IMR-90 (cell line): ENCODE measurements at regions not wholly inside any gene's neighbourhood (a gene's known extent, or its start where the extent isn't known, plus 50 kb on each side); places are given as distances from the start of the nearest gene placed in this dataset.

ENCODE experiments used
- ATAC-seq: fragments of 200-7000 bp; cut with Tn5 transposase; 2 replicates; pipeline ENCODE4 v1.9.1; 2020; ENCODE audit warnings: low read depth, mild to moderate bottlenecking, moderate library complexity
- BruUV-seq: library from RNA; stranded (reverse); fragments of 400-500 nt; replicated peaks from 2 replicates; lab custom pipeline; 2021; lab: Mats Ljungman, UMichigan
- CTCF ChIA-PET: fragments of 300-600 bp; formaldehyde crosslinking; extraction: SDS; loops from one replicate; lab custom pipeline; 2021; ENCODE audit warnings: antibody characterized with exemption; lab: Yijun Ruan, JAX
- POLR2A ChIA-PET: fragments of 300-600 bp; sonication (Branson Sonifier 250); formaldehyde crosslinking; loops from one replicate; lab custom pipeline; 2022; ENCODE audit warnings: antibody characterized with exemption; ENCODE audit not compliant: unreplicated experiment; lab: Charles Lee
- DNase-seq: peaks from one replicate; pipeline ENCODE4 v3.0.0; 2013
- H2AFZ ChIP-seq: replicated peaks from 2 replicates; pipeline ENCODE3; 2013; ENCODE audit warnings: low read length, mild to moderate bottlenecking; ENCODE audit not compliant: poor library complexity
- H2AK5ac ChIP-seq: 2 replicates; pipeline ENCODE4 v1.6.1; 2013; ENCODE audit warnings: low read depth, low read length, inconsistent platforms
- H2AK9ac ChIP-seq: replicated peaks from 2 replicates; pipeline ENCODE3; 2013; ENCODE audit warnings: mild to moderate bottlenecking, low read depth, low read length, moderate library complexity; ENCODE audit not compliant: poor library complexity
- H2BK120ac ChIP-seq: 2 replicates; pipeline ENCODE4 v1.6.1; 2013; ENCODE audit warnings: low read depth, low read length, inconsistent platforms
- H2BK15ac ChIP-seq: 3 replicates; pipeline ENCODE4 v1.6.1; 2013; ENCODE audit warnings: low read depth, low read length, inconsistent platforms
- H2BK20ac ChIP-seq: 2 replicates; pipeline ENCODE4 v1.6.1; 2013; ENCODE audit warnings: low read depth, mild to moderate bottlenecking, inconsistent platforms, low read length, moderate library complexity
- H2BK5ac ChIP-seq: 2 replicates; pipeline ENCODE4 v1.6.1; 2013; ENCODE audit warnings: mild to moderate bottlenecking, low read depth, low read length, inconsistent platforms; ENCODE audit not compliant: poor library complexity, severe bottlenecking
- H3K14ac ChIP-seq: replicated peaks from 2 replicates; pipeline ENCODE4 v1.6.1; 2013; ENCODE audit warnings: low read depth, low read length, inconsistent platforms
- H3K18ac ChIP-seq: 2 replicates; pipeline ENCODE4 v1.6.1; 2013; ENCODE audit warnings: low read depth, low read length, control low read depth
- H3K23ac ChIP-seq: 2 replicates; pipeline ENCODE4 v1.6.1; 2013; ENCODE audit warnings: low read depth, low read length, inconsistent platforms
- H3K27ac ChIP-seq: 2 replicates; pipeline ENCODE4 v1.5.1; 2013; ENCODE audit warnings: mild to moderate bottlenecking, control low read depth, low read length; ENCODE audit not compliant: insufficient read depth
- H3K27me3 ChIP-seq: 2 replicates; pipeline ENCODE4 v1.6.1; 2013; ENCODE audit warnings: low read length; ENCODE audit not compliant: control insufficient read depth, insufficient read depth
- H3K36me3 ChIP-seq: 2 replicates; pipeline ENCODE4 v1.6.1; 2013; ENCODE audit warnings: low read length, mixed read lengths; ENCODE audit not compliant: control insufficient read depth, insufficient read depth
- H3K4ac ChIP-seq: 2 replicates; pipeline ENCODE4 v1.6.1; 2013; ENCODE audit warnings: low read depth, low read length, inconsistent platforms
- H3K4me1 ChIP-seq: 2 replicates; pipeline ENCODE4 v1.6.1; 2013; ENCODE audit warnings: low read length, mixed read lengths; ENCODE audit not compliant: control insufficient read depth, insufficient read depth
- H3K4me2 ChIP-seq: 2 replicates; pipeline ENCODE4 v1.6.1; 2013; ENCODE audit warnings: low read depth, mild to moderate bottlenecking, control low read depth, low read length, moderate library complexity
- H3K4me3 ChIP-seq: 2 replicates; pipeline ENCODE4 v1.5.1; 2013; ENCODE audit warnings: low read depth, mild to moderate bottlenecking, control low read depth, low read length, moderate library complexity; ENCODE audit not compliant: insufficient read depth
- H3K56ac ChIP-seq: 2 replicates; pipeline ENCODE4 v1.6.1; 2013; ENCODE audit warnings: low read length, inconsistent platforms; ENCODE audit not compliant: insufficient read depth; ENCODE audit errors: extremely low read depth
- H3K79me1 ChIP-seq, 2 experiments: 2 replicates each; pipeline ENCODE4 v1.6.1; 2013; ENCODE audit warnings: low read length in 2 of 2, inconsistent platforms in 1 of 2, low read depth in 1 of 2
- H3K9ac ChIP-seq: 2 replicates; pipeline ENCODE4 v1.6.1; 2013; ENCODE audit warnings: low read depth, low read length, control low read depth
- H3K9me1 ChIP-seq: 2 replicates; pipeline ENCODE4 v1.6.1; 2013; ENCODE audit warnings: low read length, inconsistent platforms; ENCODE audit not compliant: insufficient read depth
- H3K9me3 ChIP-seq: 2 replicates; pipeline ENCODE4 v1.6.1; 2013; ENCODE audit warnings: low read length; ENCODE audit not compliant: control insufficient read depth, insufficient read depth
- H4K20me1 ChIP-seq: 2 replicates; pipeline ENCODE4 v1.6.1; 2013; ENCODE audit warnings: low read length, inconsistent platforms; ENCODE audit not compliant: insufficient read depth
- H4K5ac ChIP-seq: 2 replicates; pipeline ENCODE4 v1.6.1; 2013; ENCODE audit warnings: mild to moderate bottlenecking, low read depth, low read length, control low read depth
- H4K8ac ChIP-seq, 2 experiments: 2 replicates each; pipeline ENCODE4 v1.6.1; 2013; ENCODE audit warnings: low read depth in 2 of 2, low read length in 2 of 2, control low read depth in 1 of 2, inconsistent platforms in 1 of 2
- H4K91ac ChIP-seq: 2 replicates; pipeline ENCODE4 v1.6.1; 2013; ENCODE audit warnings: low read depth, low read length, inconsistent platforms; ENCODE audit not compliant: insufficient read depth
- BHLHE40 ChIP-seq: fragments of 150-350 bp; IDR thresholded peaks from 2 replicates; pipeline ENCODE4 v1.6.1; 2016; ENCODE audit warnings: mild to moderate bottlenecking, low read depth, low read length
- CEBPB ChIP-seq: IDR thresholded peaks from 2 replicates; pipeline ENCODE4 v1.6.1; 2012; ENCODE audit warnings: low read depth, low read length, improper control_type of control experiment
- CHD1 ChIP-seq: IDR thresholded peaks from 2 replicates; pipeline ENCODE4 v1.6.1; 2012; ENCODE audit warnings: low read depth, low read length, improper control_type of control experiment
- CTCF ChIP-seq: conservative IDR thresholded peaks from 2 replicates; pipeline ENCODE4 v1.5.1; 2012; ENCODE audit warnings: mild to moderate bottlenecking, low read depth, low read length, improper control_type of control experiment
- ELK1 ChIP-seq: fragments of 150-350 bp; IDR thresholded peaks from 2 replicates; pipeline ENCODE4 v1.6.1; 2016; ENCODE audit warnings: low read depth, mild to moderate bottlenecking, low read length, moderate library complexity, borderline replicate concordance
- FOS ChIP-seq: fragments of 150-350 bp; IDR thresholded peaks from 2 replicates; pipeline ENCODE4 v1.6.1; 2016; ENCODE audit warnings: low read depth, low read length
- MAFK ChIP-seq: IDR thresholded peaks from 2 replicates; pipeline ENCODE4 v1.6.1; 2012; ENCODE audit warnings: low read depth, low read length, improper control_type of control experiment
- MAZ ChIP-seq: IDR thresholded peaks from 2 replicates; pipeline ENCODE4 v1.6.1; 2012; ENCODE audit warnings: low read depth, mild to moderate bottlenecking, low read length, improper control_type of control experiment, moderate library complexity, borderline replicate concordance
- MXI1 ChIP-seq: IDR thresholded peaks from 2 replicates; pipeline ENCODE4 v1.6.1; 2012; ENCODE audit warnings: low read depth, mild to moderate bottlenecking, low read length, moderate library complexity, borderline replicate concordance
- NFE2L2 ChIP-seq: fragments of 150-350 bp; IDR thresholded peaks from 2 replicates; pipeline ENCODE4 v1.6.1; 2016; ENCODE audit warnings: low read depth, mild to moderate bottlenecking, low read length
- POLR2A ChIP-seq: IDR thresholded peaks from 2 replicates; pipeline ENCODE4 v1.6.1; 2012; ENCODE audit warnings: mild to moderate bottlenecking, low read depth, low read length
- RAD21 ChIP-seq: IDR thresholded peaks from 2 replicates; pipeline ENCODE4 v1.6.1; 2012; ENCODE audit warnings: low read length, improper control_type of control experiment
- RCOR1 ChIP-seq: IDR thresholded peaks from 2 replicates; pipeline ENCODE4 v1.6.1; 2012; ENCODE audit warnings: mild to moderate bottlenecking, low read length, improper control_type of control experiment; ENCODE audit not compliant: insufficient replicate concordance
- RFX5 ChIP-seq: IDR thresholded peaks from 2 replicates; pipeline ENCODE4 v1.8.0; 2012; ENCODE audit warnings: low read depth, mild to moderate bottlenecking, low read length, moderate library complexity
- WGBS, 2 experiments: methylation state at CpG; one replicate each; pipeline versions ENCODE4 v1.1.5 to v1.1.7; 2013; ENCODE audit warnings: missing lambda C conversion rate in 2 of 2; ENCODE audit not compliant: insufficient read length in 1 of 2; ENCODE audit errors: extremely low coverage in 2 of 2; 5-methylcytosine and 5-hydroxymethylcytosine counted together
- dilution Hi-C: fragments of 300-500 bp; cut with HindIII; formaldehyde crosslinking; loops from one replicate; pipeline ENCODE4 v1.14.3; 2018; ENCODE audit warnings: low sequenced_read_pairs; ENCODE audit not compliant: unreplicated experiment
- in situ Hi-C: fragments of 300-500 bp; cut with MboI; formaldehyde crosslinking; loops from 3 replicates; pipeline ENCODE4 v1.14.3; 2019; ENCODE audit warnings: low sequenced_read_pairs, inconsistent platforms, mixed read lengths
- intact Hi-C: fragments of 100-400 bp; cut with micrococcal nuclease; formaldehyde crosslinking; loops from 2 replicates; pipeline ENCODE4 v1.10.0; 2022
- TF ChIP-seq, protein P1 (sequence below): fragments of 150-350 bp; IDR thresholded peaks from 2 replicates; pipeline ENCODE4 v1.6.1; 2017; ENCODE audit warnings: mild to moderate bottlenecking, antibody characterized with exemption, low read length, low read depth

DNA sequence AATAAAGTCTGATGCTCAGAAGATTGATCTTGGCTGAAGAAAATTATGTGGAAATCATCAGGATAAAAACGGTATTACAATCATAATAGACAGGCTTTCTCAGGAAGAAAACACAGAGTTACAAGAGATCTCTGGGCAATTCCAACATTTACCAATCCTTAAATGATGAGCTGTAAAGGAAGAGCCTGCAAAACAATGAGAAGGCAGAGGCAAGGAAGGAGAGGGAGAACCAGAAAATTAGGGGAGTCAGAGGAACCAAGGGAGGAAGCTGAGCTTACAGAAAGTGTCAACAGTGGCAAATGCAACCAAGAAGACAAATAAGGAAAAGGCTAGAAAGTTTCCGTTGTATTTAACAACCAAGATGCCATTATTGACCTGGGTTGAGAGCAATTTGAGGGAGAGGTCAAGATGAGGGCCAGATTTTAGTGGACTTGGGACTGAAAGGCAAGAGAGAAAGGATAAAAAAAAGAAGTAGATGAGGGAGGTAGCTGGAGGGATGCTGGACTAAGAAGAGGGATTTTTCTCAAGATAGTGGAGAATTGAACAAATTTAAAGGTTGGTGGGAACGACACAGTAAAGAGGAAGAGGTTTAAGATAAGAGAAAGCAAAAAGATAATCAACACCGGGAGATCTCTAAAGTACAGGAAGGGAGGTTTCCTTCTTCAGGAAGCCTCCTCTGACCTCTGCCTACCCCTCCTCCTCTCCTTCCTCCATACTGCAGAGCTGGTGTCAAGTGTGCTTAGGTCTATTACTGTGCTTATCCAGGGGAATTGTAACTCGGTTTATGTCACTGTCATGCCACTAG lies 116.9 kb downstream of the DUSP6 start:
- Histone ChIP-seq H3K36me3 (no peaks in the 10 kb centered on the region), H3K4ac (peak overlapping the region; percentile 84), H3K56ac (no peak overlapping the region), H3K23ac (peak overlapping the region; percentile 71; the same call in 1 of the 2 replicates), H3K27me3 (no peaks in the 10 kb centered on the region), H4K20me1 (no peaks in the 10 kb centered on the region), H3K9me1 (peaks cover 2% of the 10 kb centered on the region), H3K9me3 (no peaks in the 10 kb centered on the region), H3K4me1 (peaks cover 13% of the 10 kb centered on the region), H3K27ac (no peak overlapping the region), H2BK5ac (peak overlapping the region; percentile 25), H3K9ac (no peak overlapping the region), H2AK9ac (no peak overlapping the region), H3K79me1 (no peaks in the 10 kb centered on the region), H3K4me2 (no peak overlapping the region), H3K14ac (peak overlapping the region; percentile 89), H4K8ac (peak overlapping the region; percentile 53 to 73; a peak in 3 of 4 replicates), H2BK15ac (peak overlapping the region; percentile 84; the same call in 2 of the 3 replicates), H4K5ac (peak overlapping the region; percentile 86; the same call in 1 of the 2 replicates), H4K91ac (0 out of 2 replicates have a peak overlapping the region, but pooled peaks have one; percentile 2), H3K4me3 (no peak overlapping the region), H3K18ac (peak overlapping the region; percentile 94; the same call in 1 of the 2 replicates), H2BK20ac (peak overlapping the region; percentile 79), H2AFZ (peak overlapping the region; percentile 36), H2BK120ac (peak overlapping the region; percentile 76; the same call in 1 of the 2 replicates), H2AK5ac (peak overlapping the region; percentile 68)
- DNase-seq (no peak), ATAC-seq (no peak)
- dilution Hi-C loops (no loop called here), intact Hi-C loops (no loop called here), in situ Hi-C loops (no loop called here)
- ChIA-PET CTCF (no interaction called here), POLR2A (no interaction called here)
- BruUV-seq = no TSS peak
- TF ChIP-seq NFE2L2 (no peak), CHD1 (no peak), MXI1 (no peak), RAD21 (no peak), BHLHE40 (no peak), RFX5 (no peak), MAFK (no peak), MAZ (no peak), RCOR1 (no peak), CTCF (no peak), FOS (no peak), POLR2A (no peak), CEBPB (no peak), ELK1 (no peak)
- TF ChIP-seq, protein P1, sequence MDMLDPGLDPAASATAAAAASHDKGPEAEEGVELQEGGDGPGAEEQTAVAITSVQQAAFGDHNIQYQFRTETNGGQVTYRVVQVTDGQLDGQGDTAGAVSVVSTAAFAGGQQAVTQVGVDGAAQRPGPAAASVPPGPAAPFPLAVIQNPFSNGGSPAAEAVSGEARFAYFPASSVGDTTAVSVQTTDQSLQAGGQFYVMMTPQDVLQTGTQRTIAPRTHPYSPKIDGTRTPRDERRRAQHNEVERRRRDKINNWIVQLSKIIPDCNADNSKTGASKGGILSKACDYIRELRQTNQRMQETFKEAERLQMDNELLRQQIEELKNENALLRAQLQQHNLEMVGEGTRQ = no peak
- WGBS, 2 experiments = 55% methylated on average over 2 of the region's 5 CpGs; no CpG with 5 or more reads in 1 of the 2 experiments
